HUES64 (cell line): ENCODE measurements at regions not wholly inside any gene's neighbourhood (a gene's known extent, or its start where the extent isn't known, plus 50 kb on each side); places are given as distances from the start of the nearest gene placed in this dataset.
"Not testable (repeated sequence)": the region's sequence is repeated elsewhere in the genome, so short reads cannot be mapped to it uniquely, and the experiment has no call there.

Experiments used
- H3K27ac ChIP-seq: 2 replicates; pipeline ENCODE4 v1.7.0; 2013; ENCODE audit warnings: low read depth, low read length, inconsistent platforms
- H3K27me3 ChIP-seq: 2 replicates; pipeline ENCODE4 v1.6.1; 2013; ENCODE audit warnings: mild to moderate bottlenecking, low read length; ENCODE audit not compliant: insufficient read depth
- H3K36me3 ChIP-seq: 2 replicates; pipeline ENCODE4 v1.6.1; 2013; ENCODE audit warnings: mild to moderate bottlenecking, low read length; ENCODE audit not compliant: insufficient read depth
- H3K4me1 ChIP-seq: 2 replicates; pipeline ENCODE4 v1.6.1; 2013; ENCODE audit warnings: mild to moderate bottlenecking, low read length, moderate library complexity; ENCODE audit not compliant: insufficient read depth
- H3K4me3 ChIP-seq: 2 replicates; pipeline ENCODE4 v1.5.1; 2013; ENCODE audit warnings: mild to moderate bottlenecking, low read length, moderate library complexity
- H3K9ac ChIP-seq: 2 replicates; pipeline ENCODE4 v1.6.1; 2013; ENCODE audit warnings: mild to moderate bottlenecking, low read depth, low read length
- H3K9me3 ChIP-seq: 2 replicates; pipeline ENCODE4 v1.6.1; 2013; ENCODE audit warnings: low read depth, low read length; ENCODE audit not compliant: insufficient read depth
- WGBS: fragments of 150-250, 120-280 bp; methylation state at CpG from one replicate; pipeline ENCODE4 v1.1.7; 2013; ENCODE audit warnings: missing lambda C conversion rate; 5-methylcytosine and 5-hydroxymethylcytosine counted together

DNA sequence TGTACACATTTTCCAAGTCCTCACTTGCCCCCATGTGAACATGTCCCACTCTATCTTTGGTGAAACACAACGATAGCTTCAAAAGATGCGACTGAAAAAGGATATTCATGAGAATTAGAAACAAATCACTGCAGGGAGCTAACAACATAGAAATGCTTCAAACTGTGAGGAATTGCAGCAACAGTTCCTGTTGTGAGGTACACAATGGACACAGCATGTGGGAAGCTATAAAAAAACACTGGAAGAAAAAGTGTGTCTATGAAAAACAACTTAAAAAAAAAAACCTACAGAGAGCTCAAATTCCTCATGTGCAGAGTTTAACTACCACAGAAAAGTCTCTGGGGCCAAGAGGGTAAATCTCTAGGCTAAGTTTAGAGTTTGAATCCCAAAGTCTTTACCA, 51.6 kb upstream of the BLTP1 start:
- Histone ChIP-seq H3K9me3 (no peaks in the 10 kb centered on the region), H3K27me3 (no peaks in the 10 kb centered on the region; the same call in 1 of the 2 replicates), H3K9ac (no peak overlapping the region), H3K36me3 (no peaks in the 10 kb centered on the region), H3K27ac (peak overlapping the region; percentile 83; the same call in 1 of the 2 replicates), H3K4me1 (peaks cover 22% of the 10 kb centered on the region), H3K4me3 (peak overlapping the region; percentile 3; the same call in 1 of the 2 replicates)
- 3% methylated on average over 2 of the region's 2 CpGs for WGBS

DNA sequence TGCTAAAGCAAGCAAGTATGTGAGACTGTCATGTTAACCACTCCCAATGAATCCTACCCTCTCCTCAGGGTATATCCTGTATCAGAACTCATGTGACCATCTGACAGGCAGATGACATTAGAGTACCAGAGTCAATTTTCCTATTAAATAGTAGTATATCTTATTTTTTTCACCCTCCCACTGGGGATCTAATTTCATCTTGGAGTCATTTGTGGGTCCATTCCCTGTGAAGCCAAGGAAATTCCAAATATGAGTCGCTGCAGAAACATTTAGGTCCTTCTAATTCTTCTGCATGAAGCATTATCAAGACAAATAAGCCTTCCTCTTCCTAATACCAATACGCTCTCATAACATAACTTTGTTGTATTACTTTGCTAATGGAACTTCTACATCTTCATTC, 52.2 kb upstream of the BLTP1 start:
- Histone ChIP-seq H3K4me3 (no peak overlapping the region), H3K36me3 (no peaks in the 10 kb centered on the region), H3K9ac (no peak overlapping the region), H3K4me1 (peaks cover 22% of the 10 kb centered on the region), H3K27me3 (no peaks in the 10 kb centered on the region; the same call in 1 of the 2 replicates), H3K9me3 (no peaks in the 10 kb centered on the region), H3K27ac (peak overlapping the region; percentile 34; the same call in 1 of the 2 replicates)
- WGBS: 79% methylated on average over 2 of the region's 2 CpGs

DNA sequence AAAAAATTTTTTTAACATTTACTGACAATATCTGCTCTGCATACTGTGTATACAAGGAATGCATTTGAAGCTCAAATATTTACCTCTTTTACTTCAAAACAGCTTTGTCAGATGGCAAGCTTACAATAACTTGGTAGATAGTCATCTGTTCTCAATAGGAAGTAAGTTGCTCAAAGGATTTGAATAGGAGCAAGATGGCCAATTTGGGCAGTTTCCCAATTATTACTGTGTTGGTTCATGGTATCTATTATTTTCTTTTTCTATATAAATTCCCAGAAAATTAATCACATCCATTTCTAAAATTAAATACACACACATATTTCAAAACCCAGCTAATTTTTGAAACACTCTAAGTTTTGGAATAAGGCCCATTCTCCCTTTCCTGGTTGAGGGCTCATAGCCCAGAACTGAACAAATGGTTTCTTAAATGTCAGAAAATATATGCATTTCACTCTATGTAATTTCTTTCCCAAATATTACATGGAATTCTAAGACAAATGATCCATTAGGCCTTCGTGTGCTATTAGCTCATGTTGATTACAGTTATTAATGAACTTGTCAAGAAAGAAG, 60.2 kb upstream of the BLTP1 start:
- no peak overlapping the region for H3K9ac ChIP-seq
- H3K4me3 ChIP-seq: no peak overlapping the region
- H3K27me3 ChIP-seq: no peaks in the 10 kb centered on the region
- H3K27ac ChIP-seq: no peak overlapping the region
- WGBS: no CpG with 5 or more reads among the region's 1 CpG
- H3K4me1 ChIP-seq: no peaks in the 10 kb centered on the region
- no peaks in the 10 kb centered on the region for H3K9me3 ChIP-seq
- H3K36me3 ChIP-seq: no peaks in the 10 kb centered on the region

DNA sequence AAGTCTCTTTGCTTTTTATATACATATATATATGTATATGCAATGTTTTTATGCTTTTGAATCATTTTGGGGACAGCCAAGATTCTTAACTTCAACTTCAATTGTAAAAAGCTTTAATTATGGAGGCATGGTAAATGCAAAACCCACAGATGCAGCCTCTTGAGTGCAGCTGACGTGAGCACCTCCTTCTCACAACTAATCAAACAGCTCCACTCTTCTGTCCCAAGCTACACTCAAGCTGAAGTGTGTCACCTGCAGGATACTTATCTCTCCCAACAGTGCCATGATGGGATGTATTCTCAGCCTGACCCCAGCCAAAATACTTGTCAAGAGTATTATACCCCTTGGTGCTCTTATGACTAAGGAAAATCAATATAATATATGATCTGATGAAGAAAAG, 60.7 kb upstream of the BLTP1 start:
- Histone ChIP-seq H3K4me3 (no peak overlapping the region), H3K36me3 (no peaks in the 10 kb centered on the region), H3K27ac (no peak overlapping the region), H3K9me3 (no peaks in the 10 kb centered on the region), H3K4me1 (no peaks in the 10 kb centered on the region), H3K27me3 (no peaks in the 10 kb centered on the region), H3K9ac (no peak overlapping the region)
- 85% methylated on average over 1 of the region's 1 CpG for WGBS

DNA sequence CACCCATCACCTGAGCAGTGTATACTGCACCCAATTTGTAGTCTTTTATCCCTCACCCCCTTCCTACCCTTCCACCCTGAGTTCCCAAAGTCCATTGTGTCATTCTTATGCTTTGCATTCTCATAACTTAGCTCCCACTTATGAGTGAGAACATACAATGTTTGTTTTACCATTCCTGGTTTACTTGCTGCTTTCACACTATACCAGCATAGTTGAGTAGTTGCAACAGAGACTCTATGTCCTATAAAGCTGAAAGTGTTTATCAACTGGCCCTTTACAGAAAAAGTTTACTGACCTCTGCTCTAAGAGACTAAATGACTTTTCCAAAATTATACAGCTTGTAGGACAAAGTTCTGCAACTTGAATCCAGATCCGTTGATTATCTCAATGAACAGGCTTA, 61.1 kb upstream of the BLTP1 start:
- no peak overlapping the region for H3K4me3 ChIP-seq
- H3K9ac ChIP-seq: no peak overlapping the region
- H3K27ac ChIP-seq: no peak overlapping the region
- no peaks in the 10 kb centered on the region for H3K9me3 ChIP-seq
- H3K27me3 ChIP-seq: no peaks in the 10 kb centered on the region
- H3K4me1 ChIP-seq: no peaks in the 10 kb centered on the region
- WGBS: 100% methylated on average over 1 of the region's 1 CpG
- H3K36me3 ChIP-seq: no peaks in the 10 kb centered on the region

DNA sequence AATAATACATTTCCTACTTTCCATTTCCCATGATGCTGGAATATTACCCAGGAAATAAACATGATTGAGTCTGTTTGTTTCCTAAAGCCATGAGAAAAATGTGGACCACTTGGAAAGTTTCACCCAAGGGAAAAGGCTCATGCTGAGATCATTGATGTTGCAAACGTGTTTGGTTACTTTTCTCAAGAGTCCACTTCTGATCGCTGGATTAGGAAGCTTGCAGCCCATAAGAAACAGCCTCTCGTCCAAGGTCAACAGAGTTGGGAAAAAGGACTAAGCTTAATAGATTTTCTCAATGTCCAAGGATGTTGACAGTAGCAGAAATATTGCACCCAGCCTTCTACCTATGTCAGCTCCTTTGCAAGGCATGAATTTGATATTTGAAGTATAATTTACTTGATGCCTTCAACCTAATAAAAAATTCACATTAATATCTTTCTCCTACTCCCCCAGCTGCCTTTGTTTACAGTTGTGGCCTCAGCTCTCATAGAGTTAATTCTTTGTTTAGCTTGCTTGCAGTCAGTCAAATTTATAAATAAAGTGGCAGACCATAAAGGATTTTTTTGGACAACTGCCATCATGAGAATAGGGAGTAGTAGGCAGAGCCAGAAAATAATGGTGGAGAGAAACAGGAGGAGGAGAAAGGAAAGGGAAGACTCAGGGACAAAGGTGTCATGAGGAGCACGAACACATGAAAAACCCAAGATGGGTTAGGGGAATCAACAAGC, 65.6 kb upstream of the BLTP1 start:
- no peaks in the 10 kb centered on the region for H3K27me3 ChIP-seq
- H3K9ac ChIP-seq: no peak overlapping the region
- no peak overlapping the region for H3K4me3 ChIP-seq
- no peaks in the 10 kb centered on the region for H3K9me3 ChIP-seq
- H3K27ac ChIP-seq: no peak overlapping the region
- no peaks in the 10 kb centered on the region for H3K36me3 ChIP-seq
- H3K4me1 ChIP-seq: peaks cover 14% of the 10 kb centered on the region
- WGBS: 87% methylated on average over 4 of the region's 4 CpGs

DNA sequence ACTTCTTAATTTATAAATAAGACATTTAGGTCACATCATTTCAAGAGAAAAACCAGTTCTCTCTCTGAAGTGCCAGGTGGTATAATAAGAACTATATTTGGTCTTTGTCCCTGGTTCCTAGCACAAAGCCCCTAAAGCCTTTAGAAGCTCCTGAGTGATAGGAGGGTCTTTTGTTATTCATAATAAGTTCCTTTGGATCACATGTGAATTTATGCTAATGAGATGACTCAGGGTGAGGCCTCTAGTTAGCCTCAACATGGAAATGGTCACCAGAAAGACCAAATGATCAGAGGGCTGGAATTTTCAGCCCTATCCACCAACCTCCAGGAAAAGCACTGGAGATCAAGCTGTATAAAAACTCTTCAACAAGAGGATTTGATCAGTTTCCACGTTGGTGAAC, 68.1 kb upstream of the BLTP1 start:
- no peaks in the 10 kb centered on the region for H3K9me3 ChIP-seq
- no peak overlapping the region for H3K9ac ChIP-seq
- H3K27me3 ChIP-seq: no peaks in the 10 kb centered on the region
- no peak overlapping the region for H3K4me3 ChIP-seq
- H3K27ac ChIP-seq: 0 out of 2 replicates have a peak overlapping the region, but pooled peaks have one; percentile 39
- H3K36me3 ChIP-seq: no peaks in the 10 kb centered on the region
- WGBS: no CpG with 5 or more reads among the region's 1 CpG
- peaks cover 14% of the 10 kb centered on the region for H3K4me1 ChIP-seq

DNA sequence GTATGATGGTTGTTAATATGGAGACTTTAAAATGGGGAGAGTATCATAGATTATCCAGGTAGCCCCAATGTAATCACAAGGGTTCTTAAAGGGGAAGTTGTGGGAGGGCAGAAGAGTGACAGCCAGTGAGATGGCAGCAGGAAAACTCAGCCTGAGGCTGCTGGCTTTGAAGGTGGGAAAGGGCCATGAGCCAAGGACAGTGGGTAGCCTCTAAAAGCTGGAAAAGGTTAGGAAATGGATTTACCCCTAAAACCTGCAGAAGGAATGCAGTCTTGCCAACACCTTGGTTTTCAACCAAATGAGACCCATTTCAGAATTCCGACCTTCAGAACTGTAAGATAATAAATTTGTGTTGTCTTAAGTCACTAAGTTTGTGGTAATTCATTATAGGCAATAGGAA, 68.8 kb upstream of the BLTP1 start:
- 100% methylated on average over 1 of the region's 1 CpG for WGBS
- no peaks in the 10 kb centered on the region for H3K9me3 ChIP-seq

DNA sequence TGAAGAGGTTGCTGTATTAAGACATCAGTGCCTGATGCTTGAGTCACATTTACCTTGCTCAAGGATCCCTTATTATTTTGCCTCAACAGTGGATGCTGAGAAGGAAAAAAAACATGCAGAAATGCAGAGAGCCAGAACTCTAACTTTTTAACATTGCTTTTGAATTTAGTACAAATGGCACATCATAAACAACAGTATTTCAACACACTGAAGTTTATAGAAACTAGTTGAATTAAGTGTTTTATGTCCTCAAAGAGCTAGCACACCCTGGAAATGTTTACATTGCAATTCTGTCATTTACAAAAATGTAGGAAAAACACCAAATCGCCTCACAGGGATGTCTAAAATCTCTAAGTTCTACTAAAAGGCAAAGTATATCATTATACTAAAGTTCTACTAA, 69.5 kb upstream of the BLTP1 start:
- Histone ChIP-seq H3K36me3 (no peaks in the 10 kb centered on the region), H3K4me3 (no peak overlapping the region), H3K27ac (no peak overlapping the region), H3K27me3 (no peaks in the 10 kb centered on the region), H3K4me1 (peaks cover 14% of the 10 kb centered on the region), H3K9ac (no peak overlapping the region), H3K9me3 (no peaks in the 10 kb centered on the region)
- WGBS: 100% methylated on average over 1 of the region's 1 CpG

More for the DNA sequence above, 68.8 kb upstream of the BLTP1 start:
- Histone ChIP-seq H3K27ac (0 out of 2 replicates have a peak overlapping the region, but pooled peaks have one; percentile 39), H3K4me3 (no peak overlapping the region), H3K4me1 (peaks cover 14% of the 10 kb centered on the region), H3K9ac (no peak overlapping the region), H3K36me3 (no peaks in the 10 kb centered on the region), H3K27me3 (no peaks in the 10 kb centered on the region)

DNA sequence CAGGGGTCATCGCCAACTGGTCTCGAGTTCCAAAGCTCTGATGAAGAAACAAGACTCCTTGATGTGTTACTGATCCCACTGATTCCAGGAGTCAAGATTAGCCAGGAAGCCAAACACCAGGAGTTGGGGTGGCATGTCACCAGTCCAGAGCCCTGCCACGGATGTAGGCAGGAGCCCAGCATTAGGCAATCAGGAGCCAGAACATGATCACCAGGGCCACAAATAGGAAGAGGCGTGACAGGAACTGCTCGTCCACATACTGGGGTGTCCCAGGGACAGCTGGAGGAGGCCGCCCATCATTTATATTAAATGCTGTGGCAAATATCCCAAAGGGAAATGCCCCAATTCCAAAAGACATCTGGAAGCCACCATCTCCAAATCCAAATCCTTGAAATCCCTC, 74.5 kb upstream of the BLTP1 start:
- not testable (repeated sequence) for H3K4me3 ChIP-seq, H3K36me3 ChIP-seq, H3K27ac ChIP-seq, H3K9ac ChIP-seq, H3K27me3 ChIP-seq, H3K4me1 ChIP-seq, H3K9me3 ChIP-seq
- WGBS: 93% methylated on average over 6 of the region's 6 CpGs

DNA sequence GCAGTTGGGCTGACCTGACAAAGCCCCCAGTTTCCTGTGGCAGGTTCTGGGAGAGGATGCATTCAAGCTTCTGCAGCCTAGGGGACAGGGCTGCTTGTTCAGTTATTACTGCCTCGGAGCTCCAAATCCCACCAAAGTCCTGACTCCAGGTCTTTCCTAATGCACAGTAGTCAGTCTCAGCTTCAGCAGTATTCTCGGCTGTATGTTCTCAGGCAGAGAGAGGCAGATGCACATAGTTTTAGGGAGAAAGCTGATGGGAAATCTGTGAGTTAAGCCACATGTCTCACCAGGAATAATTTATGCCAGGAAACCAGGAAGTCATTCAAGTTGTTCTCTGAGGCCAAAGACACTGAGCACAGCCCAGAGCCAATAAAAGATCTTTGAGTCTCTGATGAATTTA, 75.3 kb upstream of the BLTP1 start:
- not testable (repeated sequence) for H3K4me1 ChIP-seq, H3K9ac ChIP-seq, H3K4me3 ChIP-seq, H3K36me3 ChIP-seq, H3K27ac ChIP-seq, H3K27me3 ChIP-seq, H3K9me3 ChIP-seq
- 44% methylated on average over 1 of the region's 2 CpGs for WGBS
